GM12865 (cell line): ENCODE measurements at regions not wholly inside any gene's neighbourhood (a gene's known extent, or its start where the extent isn't known, plus 50 kb on each side); places are given as distances from the start of the nearest gene placed in this dataset.

Experiments
- DNase-seq: peaks from one replicate; pipeline ENCODE4 v3.0.0; 2010; ENCODE audit warnings: low read depth
- H3K4me3 ChIP-seq: 2 replicates; pipeline ENCODE4 v1.5.1; 2011; ENCODE audit warnings: mild to moderate bottlenecking, low read depth, low read length, control low read depth
- CTCF ChIP-seq: IDR thresholded peaks from 2 replicates; pipeline ENCODE4 v1.5.1; 2011; ENCODE audit warnings: low read length, control low read depth, low read depth, inconsistent platforms; ENCODE audit not compliant: insufficient read depth; ENCODE audit errors: missing control alignments

- no peak overlapping the region for H3K4me3 ChIP-seq
- no peak for DNase-seq
- no peak for TF ChIP-seq CTCF
These were observed 1740.9 kb downstream of the EFNA5 start for GRCh38 chr5:105929858-105930257.

GRCh38 chr5:105924366-105924765 lies 1746.4 kb downstream of the EFNA5 start:
- DNase-seq = no peak
- no peak for TF ChIP-seq CTCF
- no peak overlapping the region for H3K4me3 ChIP-seq

DNA sequence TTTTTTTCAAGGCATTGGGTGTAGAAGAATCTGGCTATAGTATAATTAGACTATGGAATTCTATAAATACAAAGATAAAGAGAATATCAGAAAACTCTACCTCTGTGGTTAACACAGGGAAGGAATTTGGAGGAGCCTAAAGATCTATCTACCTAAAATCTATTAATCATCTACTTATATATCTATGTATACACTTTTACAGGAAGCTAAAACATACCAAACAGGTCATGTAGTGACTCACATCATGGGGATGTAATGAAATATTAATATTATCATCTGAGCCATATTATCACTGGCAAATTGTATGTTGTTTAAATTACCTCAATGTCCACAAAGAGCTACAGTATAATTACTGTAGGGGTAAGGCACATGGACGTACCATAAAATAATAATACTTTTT lies 1748.2 kb downstream of the EFNA5 start:
- no peak for DNase-seq
- no peak overlapping the region for H3K4me3 ChIP-seq
- no peak for TF ChIP-seq CTCF

DNA sequence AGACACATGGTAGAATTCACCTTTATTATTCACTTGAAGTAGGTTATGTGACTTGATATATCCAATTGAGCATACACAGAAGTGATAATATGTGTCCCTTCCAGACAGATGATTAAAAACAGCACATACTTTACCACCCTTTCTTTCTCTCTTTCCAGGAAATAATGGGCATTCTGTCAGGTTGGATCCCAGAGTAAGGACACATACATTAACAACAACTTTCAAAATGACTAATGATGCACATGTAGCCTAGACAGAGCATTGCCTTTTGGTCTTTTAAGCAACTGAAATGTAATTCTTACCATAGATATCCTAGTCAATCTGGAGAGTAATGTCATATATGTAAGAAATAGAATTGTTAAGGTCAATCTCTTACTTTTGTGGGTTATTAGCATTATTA lies 1748.7 kb downstream of the EFNA5 start:
- no peak overlapping the region for H3K4me3 ChIP-seq
- TF ChIP-seq CTCF = no peak
- no peak for DNase-seq

DNA sequence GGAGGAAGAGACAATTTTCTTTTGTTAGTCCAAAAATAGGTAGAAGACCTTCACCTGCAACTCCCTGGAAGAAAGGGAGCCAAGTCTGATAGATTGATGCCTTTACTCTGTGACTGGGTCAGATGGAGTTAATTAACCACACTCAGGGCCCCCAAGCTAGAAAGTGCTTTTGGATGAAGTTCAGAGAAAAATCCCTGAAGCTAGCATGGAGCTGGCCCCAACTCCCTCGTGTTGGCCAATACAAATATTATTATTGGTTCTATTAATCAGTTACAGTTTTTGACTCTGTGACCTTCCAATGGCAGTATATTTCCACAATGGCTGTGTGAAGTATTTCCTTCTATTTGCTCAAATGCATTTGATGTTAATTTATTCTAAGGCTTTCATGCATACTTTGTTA lies 1753.5 kb downstream of the EFNA5 start:
- TF ChIP-seq CTCF = no peak
- no peak for DNase-seq
- no peak overlapping the region for H3K4me3 ChIP-seq

DNA sequence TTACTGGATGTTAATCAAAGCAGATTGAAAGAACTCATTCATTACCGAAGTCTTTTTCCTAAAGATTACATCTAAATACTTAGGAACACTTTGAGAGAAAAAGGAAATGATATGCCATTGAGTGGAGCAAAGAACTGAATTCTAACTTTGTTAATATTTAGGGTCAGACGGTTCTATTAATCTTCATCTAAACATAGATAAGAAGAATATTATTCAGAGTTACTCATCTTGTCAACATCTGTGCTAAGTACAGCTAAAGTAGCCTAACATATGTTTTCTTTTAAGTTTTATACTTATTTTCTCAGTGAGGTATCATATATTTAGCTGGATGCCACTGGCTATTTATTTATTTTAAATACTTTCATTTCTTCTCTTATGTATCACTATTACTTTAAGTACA lies 1763.7 kb downstream of the EFNA5 start:
- no peak for DNase-seq
- H3K4me3 ChIP-seq = no peak overlapping the region
- TF ChIP-seq CTCF = no peak

GRCh38 chr5:105905392-105905791 lies 1765.3 kb downstream of the EFNA5 start:
- no peak for TF ChIP-seq CTCF
- no peak overlapping the region for H3K4me3 ChIP-seq
- no peak for DNase-seq
